GM12874 (cell line): ENCODE measurements at regions not wholly inside any gene's neighbourhood (a gene's known extent, or its start where the extent isn't known, plus 50 kb on each side); places are given as distances from the start of the nearest gene placed in this dataset.

ENCODE experiments used
- CTCF ChIP-seq: IDR thresholded peaks from 2 replicates; pipeline ENCODE4 v1.5.1; 2011; ENCODE audit warnings: low read depth, mild to moderate bottlenecking, control low read depth, low read length, moderate library complexity; ENCODE audit not compliant: insufficient read depth

- no peak for TF ChIP-seq CTCF
Observed at GRCh38 chr16:87223656-87224248, 93.4 kb downstream of the C16orf95 start.

GRCh38 chr16:87226926-87227295 is 90.3 kb downstream of the C16orf95 start:
- TF ChIP-seq CTCF: no peak

- TF ChIP-seq CTCF: no peak
Observed at GRCh38 chr16:87227296-87227951, 89.8 kb downstream of the C16orf95 start.

GRCh38 chr16:87228363-87228762 is 88.8 kb downstream of the C16orf95 start:
- TF ChIP-seq CTCF: no peak

GRCh38 chr16:87229230-87230188 is 87.7 kb downstream of the C16orf95 start:
- TF ChIP-seq CTCF: no peak

- no peak for TF ChIP-seq CTCF
Observed at GRCh38 chr16:87230571-87230970, 86.6 kb downstream of the C16orf95 start.

GRCh38 chr16:87231295-87231694 is 85.9 kb downstream of the C16orf95 start:
- no peak for TF ChIP-seq CTCF
